HG02610 (cell line): ENCODE measurements at regions not wholly inside any gene's neighbourhood (a gene's known extent, or its start where the extent isn't known, plus 50 kb on each side); places are given as distances from the start of the nearest gene placed in this dataset.
"Not testable (repeated sequence)": the region's sequence is repeated elsewhere in the genome, so short reads cannot be mapped to it uniquely, and the experiment has no call there.

Experiments
- ATAC-seq: cut with Tn5 transposase; IDR thresholded peaks from one replicate; pipeline ENCODE4 v1.9.1; 2021; ENCODE audit warnings: mild to moderate bottlenecking, moderate library complexity; ENCODE audit not compliant: unreplicated experiment

- no peak for ATAC-seq
These were observed 1131.7 kb downstream of the SLITRK5 start for GRCh38 chr13:88802886-88803285.

DNA sequence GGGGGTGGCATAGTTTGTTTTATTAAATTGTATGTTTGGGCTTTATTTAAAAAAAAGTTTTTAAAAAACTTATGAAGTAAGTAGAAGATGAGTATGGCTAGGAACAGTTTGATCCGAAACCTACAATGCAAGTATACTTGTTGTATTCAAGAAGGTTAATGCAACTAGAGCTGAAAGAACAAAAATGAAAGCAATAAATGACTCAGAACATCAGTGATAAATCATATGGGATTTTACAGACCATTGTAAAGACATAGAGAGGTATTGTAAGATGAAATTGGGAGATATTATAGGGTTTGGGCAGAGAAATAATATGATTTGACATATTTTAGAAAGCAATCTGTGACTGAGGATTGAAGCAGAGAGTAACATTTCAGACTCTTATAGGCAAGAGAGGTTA is 1135.3 kb downstream of the SLITRK5 start:
- peak; percentile 58 for ATAC-seq

- no peak for ATAC-seq
These were observed 1146.4 kb downstream of the SLITRK5 start for GRCh38 chr13:88817560-88817959.

- no peak for ATAC-seq
These were observed 1151.9 kb downstream of the SLITRK5 start for GRCh38 chr13:88823114-88823513.

- no peak for ATAC-seq
These were observed 1153.0 kb downstream of the SLITRK5 start for GRCh38 chr13:88824218-88824617.

DNA sequence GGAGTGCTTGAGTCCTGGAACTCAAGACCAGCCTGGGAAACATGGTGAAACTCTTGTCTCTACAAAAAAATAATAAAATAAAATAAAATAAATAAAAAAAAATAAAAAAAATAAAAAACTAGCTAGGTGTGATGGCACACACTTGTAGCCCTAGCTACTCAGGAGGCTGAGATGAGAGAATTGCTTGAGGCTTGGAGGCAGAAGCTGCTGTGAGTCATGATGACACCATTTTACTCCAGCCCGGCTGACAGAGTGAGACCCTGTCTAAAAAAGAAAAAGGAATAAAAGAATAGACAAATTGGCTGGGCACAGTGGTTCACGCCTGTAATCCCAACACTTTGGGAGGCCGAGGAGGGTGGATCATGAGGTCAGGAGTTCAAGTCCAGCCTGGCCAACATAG is 1168.9 kb downstream of the SLITRK5 start:
- ATAC-seq = no peak

DNA sequence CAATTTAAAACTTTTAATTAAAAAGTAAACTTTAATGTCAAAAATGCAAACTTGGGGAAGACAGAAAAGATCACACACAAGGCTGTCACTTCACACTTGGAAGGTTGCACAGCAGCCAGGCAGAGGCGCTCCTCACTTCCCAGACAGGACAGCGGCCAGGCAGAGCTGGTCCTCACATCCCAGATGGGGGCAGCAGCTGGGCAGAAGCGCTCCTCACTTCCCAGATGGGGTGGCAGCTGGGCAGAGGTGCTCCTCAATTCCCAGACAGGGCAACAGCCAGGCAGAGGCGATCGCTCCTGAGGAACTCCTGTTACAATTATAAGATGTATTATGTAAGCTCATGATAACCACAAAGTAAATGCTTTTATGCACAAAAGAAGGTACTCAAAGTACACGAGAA is 1181.1 kb downstream of the SLITRK5 start:
- not testable (repeated sequence) for ATAC-seq

GRCh38 chr13:88857256-88857655 is 1186.1 kb downstream of the SLITRK5 start:
- ATAC-seq = no peak

DNA sequence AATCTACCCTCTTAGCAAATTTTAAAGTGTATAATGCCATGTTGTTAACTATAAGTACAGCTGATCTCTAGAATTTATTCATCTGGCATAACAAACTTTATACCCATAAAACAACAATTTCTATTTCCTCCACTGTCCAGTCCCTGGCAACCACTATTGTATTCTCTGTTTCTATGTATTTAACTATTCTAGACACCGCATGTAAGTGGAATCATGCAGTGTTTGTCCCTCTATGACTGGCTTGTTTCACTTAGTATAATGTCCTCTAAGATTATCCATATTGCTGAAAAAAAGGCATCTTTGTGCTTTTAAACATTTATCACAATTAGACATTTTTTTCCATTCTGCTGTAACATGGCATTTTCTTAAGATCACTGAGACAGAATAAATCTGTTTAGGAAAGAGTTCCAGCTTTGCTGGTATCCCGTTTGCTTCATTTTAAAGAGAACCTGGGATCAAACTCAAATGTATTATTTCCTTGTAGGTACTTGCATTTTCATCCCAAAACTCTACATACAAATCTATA is 1191.0 kb downstream of the SLITRK5 start:
- ATAC-seq = no peak

- no peak for ATAC-seq
These were observed 1191.9 kb downstream of the SLITRK5 start for GRCh38 chr13:88863116-88863515.

DNA sequence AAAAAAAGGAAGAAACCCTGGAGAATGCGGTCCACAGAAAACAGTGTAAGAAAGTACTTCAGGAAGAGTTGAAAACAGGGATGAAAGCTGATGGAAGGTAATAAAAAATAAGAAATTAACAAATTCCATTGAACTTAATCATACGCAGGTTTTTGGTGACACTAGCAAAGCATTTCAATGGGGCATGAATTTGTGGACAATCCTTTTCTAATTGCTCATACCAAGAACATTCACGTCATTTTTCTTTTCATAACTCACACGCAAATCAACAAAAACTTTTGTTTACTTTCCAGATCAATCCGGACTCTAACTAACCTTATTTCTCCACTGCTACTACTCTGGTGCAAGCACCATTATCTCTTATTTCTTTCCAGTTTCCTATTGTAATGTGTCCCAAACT is 1195.0 kb downstream of the SLITRK5 start:
- ATAC-seq = no peak

- no peak for ATAC-seq
These were observed 1212.6 kb downstream of the SLITRK5 start for GRCh38 chr13:88883741-88884140.

DNA sequence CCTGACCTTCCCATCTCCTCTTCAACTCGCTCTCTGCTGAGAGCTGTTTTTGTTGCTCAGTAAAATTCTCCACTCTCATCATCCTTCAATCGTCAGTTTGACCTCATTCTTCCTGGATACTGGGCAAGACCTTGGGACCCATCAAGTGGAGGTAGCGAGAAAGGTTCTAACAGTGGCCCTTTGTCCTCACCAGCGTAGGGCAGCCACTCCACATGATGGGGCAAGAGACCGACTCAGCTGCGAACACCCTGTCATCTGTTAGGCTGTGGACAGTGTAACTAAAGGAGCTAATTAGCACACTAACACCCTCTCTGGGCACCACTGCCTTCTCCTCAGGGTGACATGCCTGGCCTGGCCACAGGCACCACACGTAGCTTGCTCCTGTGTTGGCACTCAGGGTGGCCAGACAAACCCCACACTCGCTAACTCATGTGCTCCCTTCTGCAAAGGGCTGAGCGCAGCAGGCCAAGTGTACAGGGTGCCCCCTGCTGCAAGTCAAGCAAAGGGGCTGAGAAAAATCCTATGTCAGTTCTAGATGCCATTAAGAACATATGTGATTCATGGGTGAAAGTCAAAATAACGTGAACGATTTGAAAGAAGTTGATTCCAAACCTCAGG is 1216.0 kb downstream of the SLITRK5 start:
- no peak for ATAC-seq

DNA sequence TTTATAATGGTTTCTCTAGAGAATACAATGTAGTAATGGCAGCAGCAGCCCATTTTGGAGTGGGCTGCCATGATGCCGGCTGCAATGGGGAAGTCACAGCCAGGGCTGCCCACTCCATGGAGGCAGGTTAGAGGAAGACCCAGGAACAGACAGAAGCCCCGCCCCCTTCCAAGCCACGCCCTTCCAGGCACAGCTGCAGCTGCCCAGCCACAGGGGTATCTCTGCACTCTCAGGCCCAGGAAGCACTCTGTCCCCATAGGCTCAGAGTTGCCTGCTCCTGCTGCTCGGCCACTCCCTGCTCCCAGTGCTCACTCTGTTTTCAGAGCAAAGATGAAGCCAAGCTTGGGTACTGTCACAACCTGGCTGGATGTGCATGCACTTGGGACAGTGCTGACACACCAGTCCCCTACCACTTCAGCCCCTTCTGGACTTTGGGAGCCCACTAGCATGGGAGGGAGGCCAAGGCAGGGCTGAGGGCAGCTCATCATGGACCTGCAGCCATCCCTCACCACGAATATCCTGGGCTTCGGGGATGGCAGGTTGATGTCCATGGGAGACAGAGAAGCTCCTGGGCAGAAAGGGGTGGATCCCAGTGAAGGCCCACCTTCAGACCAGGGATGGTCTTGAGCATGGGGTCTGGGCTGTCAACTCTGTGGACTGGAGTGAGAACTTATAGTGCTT is 1224.2 kb downstream of the SLITRK5 start:
- no peak for ATAC-seq

DNA sequence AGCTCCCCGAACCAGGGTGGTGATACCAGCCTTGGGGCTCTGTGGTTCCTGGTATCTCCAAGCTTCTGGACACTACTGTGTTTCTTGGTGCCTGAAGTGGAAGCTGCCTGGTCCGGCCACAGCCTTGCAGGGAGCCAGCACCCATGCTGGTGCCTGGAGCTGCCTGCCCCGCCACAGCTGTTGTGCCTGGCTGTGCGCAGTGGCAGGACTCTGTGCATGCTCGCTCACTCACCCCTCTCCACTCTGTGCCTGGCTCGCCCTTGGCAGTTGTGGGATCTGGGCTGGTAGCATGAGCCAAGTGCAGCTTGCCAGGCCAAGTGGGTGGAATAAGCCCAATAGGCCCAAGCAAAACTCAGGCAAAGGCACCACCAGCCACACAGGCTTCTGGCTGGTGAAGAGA is 1225.3 kb downstream of the SLITRK5 start:
- ATAC-seq = no peak

GRCh38 chr13:88908961-88909441 is 1237.8 kb downstream of the SLITRK5 start:
- ATAC-seq = no peak

DNA sequence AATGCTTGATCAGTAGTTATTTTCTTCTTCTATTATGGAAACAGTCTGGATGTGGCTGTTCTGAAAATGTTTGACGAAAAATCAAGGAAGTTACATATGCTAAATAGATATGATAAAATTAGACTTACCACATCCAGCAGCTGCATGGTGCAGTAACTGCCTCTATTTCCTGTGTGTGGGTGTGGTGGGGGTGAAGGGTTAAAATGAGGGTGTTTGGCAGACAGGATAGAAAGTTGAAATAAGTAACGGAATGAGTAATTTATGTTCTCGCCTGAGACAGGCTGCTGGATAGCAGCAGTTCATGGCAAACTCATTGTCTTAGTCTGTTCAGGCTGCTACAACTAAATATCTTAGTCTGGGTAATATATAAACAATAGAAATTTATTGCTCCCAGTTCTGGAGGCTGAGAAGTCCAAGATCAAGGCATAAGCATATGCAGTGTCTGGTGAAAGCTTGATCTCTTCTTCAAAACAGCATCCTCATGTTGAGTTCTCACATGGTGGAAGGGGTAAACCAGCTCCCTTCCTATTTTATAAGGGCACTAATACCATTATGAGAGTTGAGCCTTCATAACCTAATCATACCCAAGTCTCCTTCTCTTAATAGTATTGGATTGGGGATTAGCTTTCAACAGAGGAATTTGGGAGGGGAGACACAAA is 1248.9 kb downstream of the SLITRK5 start:
- ATAC-seq = peak; percentile 97

DNA sequence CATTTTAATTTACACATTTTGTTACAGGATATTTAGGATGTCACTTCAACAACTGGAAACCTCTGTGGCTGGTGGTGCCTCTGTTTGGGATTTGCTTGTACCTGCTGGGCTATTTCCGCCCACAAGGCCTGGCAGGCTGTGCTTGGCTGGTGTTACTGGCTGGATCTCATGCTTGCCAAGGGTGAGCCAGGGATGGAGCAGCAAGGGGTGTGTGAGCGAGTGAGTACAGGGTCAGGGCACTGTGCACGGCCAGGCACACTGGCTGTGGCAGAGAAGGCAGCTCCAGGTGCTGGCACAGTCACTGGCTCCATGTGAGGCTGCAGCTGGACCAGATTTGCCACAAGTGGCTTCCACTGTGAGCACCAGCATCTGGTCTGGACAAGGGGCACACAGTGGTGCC is 1254.8 kb downstream of the SLITRK5 start:
- ATAC-seq = no peak

- ATAC-seq = no peak
These were observed 1255.8 kb downstream of the SLITRK5 start for GRCh38 chr13:88926890-88927502.

DNA sequence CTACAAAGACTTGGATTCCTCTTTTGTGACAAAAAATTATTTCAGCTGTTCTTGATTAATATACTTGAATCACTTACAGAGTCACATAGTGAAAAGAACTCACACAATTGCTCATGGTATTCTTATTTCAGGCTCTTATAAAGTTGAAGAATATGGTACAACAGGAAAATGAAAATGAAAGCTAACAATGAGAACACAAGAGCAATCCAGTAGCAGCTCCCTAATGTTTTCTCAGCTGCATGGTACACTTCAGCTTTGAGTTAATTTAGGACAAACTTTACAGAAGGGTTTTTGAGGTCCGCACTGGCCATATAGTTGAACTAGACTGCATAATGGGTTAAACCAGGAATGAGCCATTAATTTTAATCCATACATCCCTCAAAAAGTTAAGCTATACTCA is 1261.8 kb downstream of the SLITRK5 start:
- ATAC-seq = no peak

DNA sequence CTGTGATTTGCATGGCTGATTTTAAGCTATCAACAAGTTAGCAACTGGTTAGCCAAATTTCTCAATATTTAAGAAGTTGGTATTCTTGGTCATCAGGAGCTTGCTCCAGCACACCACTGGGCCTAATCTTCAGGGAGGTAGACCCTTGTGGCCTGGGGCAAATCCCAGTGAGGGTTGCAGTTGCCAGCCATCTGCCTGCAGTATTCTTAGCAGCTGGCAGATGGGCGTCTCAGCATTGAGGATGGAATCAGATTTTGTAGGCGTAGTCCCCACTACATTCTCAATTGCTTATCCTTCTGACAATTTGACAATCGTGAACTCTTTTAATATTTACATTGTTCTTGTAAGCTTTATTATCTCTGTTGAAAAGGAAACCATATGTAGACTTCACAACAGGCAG is 1266.2 kb downstream of the SLITRK5 start:
- ATAC-seq = no peak
